ENCODE measurements at regions not wholly inside any gene's neighbourhood (a gene's known extent, or its start where the extent isn't known, plus 50 kb on each side); places are given as distances from the start of the nearest gene placed in this dataset.

DNA sequence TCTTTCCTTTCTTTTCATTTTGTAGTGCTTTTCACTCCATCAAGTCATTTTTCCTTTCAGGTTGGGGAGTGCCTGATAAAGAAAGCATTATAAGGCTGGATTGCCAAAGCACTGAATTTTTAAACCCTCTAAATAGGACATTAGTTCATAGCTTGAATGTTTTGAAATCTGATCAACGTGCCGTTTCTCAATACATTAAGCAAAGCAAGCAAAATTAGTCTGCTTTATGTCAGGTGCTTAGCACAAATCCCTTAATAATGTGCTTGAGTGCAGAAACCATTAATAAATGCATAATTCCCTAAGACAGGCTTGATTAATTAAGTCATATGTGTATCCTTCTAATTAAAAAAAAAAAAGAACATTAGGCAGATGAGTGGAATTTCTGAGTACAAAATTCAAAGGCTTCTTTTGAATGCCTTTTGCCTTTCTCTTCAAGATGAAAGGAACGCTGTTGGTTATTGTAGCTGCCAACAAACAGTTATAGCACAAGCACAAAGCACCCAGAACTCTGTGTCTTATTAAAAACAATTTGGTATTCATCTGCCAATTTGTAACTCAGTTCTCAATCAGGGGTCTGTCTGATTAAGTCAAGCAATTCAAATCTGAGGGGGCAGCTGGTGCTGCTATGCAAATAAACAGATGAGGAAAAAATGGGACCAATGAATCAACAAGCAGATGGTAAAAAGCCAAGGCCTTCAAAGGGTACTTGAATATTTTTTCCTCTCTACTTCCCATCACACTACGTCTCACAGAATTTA lies 233.7 kb downstream of the TLE1 start:
- Histone ChIP-seq H3K4me1 (no peaks in the 10 kb centered on the region), H3K9me3 (no peaks in the 10 kb centered on the region), H3K36me3 (no peaks in the 10 kb centered on the region), H3K27me3 (no peaks in the 10 kb centered on the region), H3K4me3 (no peak overlapping the region), H3K27ac (no peak overlapping the region)
- no peak for TF ChIP-seq POLR2A (IDR thresholded peaks at IDR 0.05)
- TF ChIP-seq, protein P1, sequence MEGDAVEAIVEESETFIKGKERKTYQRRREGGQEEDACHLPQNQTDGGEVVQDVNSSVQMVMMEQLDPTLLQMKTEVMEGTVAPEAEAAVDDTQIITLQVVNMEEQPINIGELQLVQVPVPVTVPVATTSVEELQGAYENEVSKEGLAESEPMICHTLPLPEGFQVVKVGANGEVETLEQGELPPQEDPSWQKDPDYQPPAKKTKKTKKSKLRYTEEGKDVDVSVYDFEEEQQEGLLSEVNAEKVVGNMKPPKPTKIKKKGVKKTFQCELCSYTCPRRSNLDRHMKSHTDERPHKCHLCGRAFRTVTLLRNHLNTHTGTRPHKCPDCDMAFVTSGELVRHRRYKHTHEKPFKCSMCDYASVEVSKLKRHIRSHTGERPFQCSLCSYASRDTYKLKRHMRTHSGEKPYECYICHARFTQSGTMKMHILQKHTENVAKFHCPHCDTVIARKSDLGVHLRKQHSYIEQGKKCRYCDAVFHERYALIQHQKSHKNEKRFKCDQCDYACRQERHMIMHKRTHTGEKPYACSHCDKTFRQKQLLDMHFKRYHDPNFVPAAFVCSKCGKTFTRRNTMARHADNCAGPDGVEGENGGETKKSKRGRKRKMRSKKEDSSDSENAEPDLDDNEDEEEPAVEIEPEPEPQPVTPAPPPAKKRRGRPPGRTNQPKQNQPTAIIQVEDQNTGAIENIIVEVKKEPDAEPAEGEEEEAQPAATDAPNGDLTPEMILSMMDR (IDR thresholded peaks at IDR 0.05) = no peak
- TF ChIP-seq POLR2AphosphoS5 (IDR thresholded peaks at IDR 0.05; ENCODE audit: insufficient read depth in 1 of 2, low read depth in 1 of 2) = no peak
- DNase-seq (ENCODE audit: extremely low spot score in 2 of 2) = no peak
- intact Hi-C loops (cut with DNase I) = no loop called here

DNA sequence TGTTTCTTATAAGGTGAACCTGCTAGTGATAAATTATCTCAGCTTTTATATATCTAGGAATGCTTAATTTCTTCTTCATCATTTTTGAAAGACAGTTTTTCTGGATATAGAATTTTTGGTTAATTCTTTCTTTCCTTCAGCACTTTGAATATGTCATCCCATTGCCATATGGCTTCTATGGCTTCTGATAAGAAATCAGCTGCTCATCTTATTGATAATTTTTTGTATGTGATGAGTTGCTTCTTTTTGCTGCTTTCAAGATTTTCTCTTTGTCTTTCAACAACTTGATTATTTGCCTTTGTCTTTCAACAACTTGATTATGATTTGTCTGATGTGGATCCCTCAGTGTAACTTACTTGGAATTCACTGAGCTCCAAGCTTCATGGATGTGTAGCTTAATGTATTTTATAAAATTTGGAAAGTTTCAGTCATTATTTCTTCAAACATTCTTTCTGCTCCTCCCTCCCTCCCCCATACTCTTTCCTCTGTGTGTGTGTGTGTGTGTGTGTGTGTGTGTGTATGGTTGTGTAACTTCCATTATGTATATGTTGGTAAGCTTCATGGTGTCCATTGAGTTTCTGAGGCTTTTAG lies 243.9 kb downstream of the TLE1 start:
- no peak overlapping the region for H3K27ac ChIP-seq
- intact Hi-C loops (cut with DNase I) = loop anchor here (5.0 kb wide), 1 partner anchor 782 kb away; no protein-coding TSS in a partner anchor
- H3K27me3 ChIP-seq = no peaks in the 10 kb centered on the region
- peaks cover 5% of the 10 kb centered on the region for H3K9me3 ChIP-seq
- H3K4me1 ChIP-seq = no peaks in the 10 kb centered on the region
- no peaks in the 10 kb centered on the region for H3K36me3 ChIP-seq
- no peak for DNase-seq (ENCODE audit: extremely low spot score in 2 of 2)
- TF ChIP-seq POLR2A (IDR thresholded peaks at IDR 0.05) (no peak), POLR2AphosphoS5 (IDR thresholded peaks at IDR 0.05; ENCODE audit: insufficient read depth in 1 of 2, low read depth in 1 of 2) (no peak)
- TF ChIP-seq, protein P1 (IDR thresholded peaks at IDR 0.05) = no peak
- H3K4me3 ChIP-seq = no peak overlapping the region

DNA sequence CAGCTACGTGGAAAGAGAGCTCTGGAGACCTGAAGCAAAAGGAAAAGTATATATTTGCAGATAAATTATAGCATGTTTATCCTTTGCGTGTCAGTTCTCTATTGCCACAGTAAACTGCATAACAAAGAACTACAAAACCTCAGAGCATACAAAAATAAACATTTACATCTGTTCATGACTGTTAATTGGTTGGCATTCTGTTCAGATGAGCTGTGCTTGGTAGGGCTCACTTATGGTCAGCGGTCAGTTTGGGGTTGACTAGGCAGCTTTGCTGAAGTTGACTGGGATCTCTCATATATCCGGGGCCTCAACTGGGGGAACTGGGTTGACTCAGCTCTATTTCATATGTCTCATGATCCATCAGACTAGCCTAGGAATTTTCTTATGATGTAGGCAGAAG lies 257.7 kb downstream of the TLE1 start:
- Histone ChIP-seq H3K4me3 (no peak overlapping the region), H3K27ac (no peak overlapping the region)
- intact Hi-C loops (cut with DNase I) = no loop called here

DNA sequence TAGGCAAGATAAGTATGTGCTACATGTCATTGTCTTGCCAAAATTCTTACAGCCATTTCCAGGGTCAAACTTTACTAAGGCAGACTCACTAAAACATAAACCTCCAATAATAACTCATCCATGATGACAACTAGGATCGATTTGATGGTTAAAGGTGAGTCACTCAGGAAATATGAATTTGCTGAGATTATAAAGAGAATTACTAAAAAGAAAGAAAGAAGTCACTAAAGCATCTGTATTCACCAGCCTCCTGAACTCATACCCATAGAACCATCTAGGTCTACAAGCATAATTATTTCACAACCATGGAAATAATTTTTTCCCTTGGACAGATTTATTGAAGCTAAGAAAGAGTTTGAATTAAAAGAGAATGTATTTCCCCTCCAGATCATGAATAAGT lies 258.6 kb downstream of the TLE1 start:
- Histone ChIP-seq H3K27ac (no peak overlapping the region), H3K27me3 (no peaks in the 10 kb centered on the region), H3K4me1 (peaks cover 12% of the 10 kb centered on the region), H3K36me3 (no peaks in the 10 kb centered on the region), H3K9me3 (peaks cover 6% of the 10 kb centered on the region), H3K4me3 (no peak overlapping the region)
- no peak for DNase-seq (ENCODE audit: extremely low spot score in 2 of 2)
- TF ChIP-seq POLR2A (IDR thresholded peaks at IDR 0.05) (no peak), POLR2AphosphoS5 (IDR thresholded peaks at IDR 0.05; ENCODE audit: insufficient read depth in 1 of 2, low read depth in 1 of 2) (no peak)
- TF ChIP-seq, protein P1 (IDR thresholded peaks at IDR 0.05) = no peak
- intact Hi-C loops (cut with DNase I) = no loop called here

More for the DNA sequence above, 257.7 kb downstream of the TLE1 start:
- TF ChIP-seq POLR2AphosphoS5 (IDR thresholded peaks at IDR 0.05; ENCODE audit: insufficient read depth in 1 of 2, low read depth in 1 of 2) = no peak
- TF ChIP-seq, protein P1 (IDR thresholded peaks at IDR 0.05) = no peak
- TF ChIP-seq POLR2A (IDR thresholded peaks at IDR 0.05) = no peak
- no peaks in the 10 kb centered on the region for H3K27me3 ChIP-seq
- no peaks in the 10 kb centered on the region for H3K36me3 ChIP-seq
- peaks cover 6% of the 10 kb centered on the region for H3K9me3 ChIP-seq
- H3K4me1 ChIP-seq = peaks cover 12% of the 10 kb centered on the region
- DNase-seq (ENCODE audit: extremely low spot score in 2 of 2) = no peak

DNA sequence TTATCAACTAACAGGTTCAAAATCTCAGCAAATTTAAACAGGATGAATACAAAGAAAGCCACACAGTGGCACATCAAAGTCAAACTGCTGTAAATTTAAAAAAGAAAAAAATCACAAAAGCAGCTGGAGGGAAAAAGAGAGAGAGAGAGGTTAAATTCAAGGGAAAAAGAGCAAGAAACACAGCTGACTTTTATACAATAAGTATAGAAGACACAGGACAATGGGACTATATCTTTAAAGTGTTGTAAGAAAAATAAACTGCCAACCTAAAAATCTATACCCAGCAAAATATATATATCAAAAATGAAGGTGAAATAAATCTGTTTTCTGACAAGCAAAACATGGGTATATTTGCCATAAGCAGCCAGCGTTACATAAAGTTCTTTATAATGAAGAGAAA lies 261.5 kb downstream of the TLE1 start:
- no peak overlapping the region for H3K27ac ChIP-seq
- peaks cover 6% of the 10 kb centered on the region for H3K9me3 ChIP-seq
- no peaks in the 10 kb centered on the region for H3K36me3 ChIP-seq
- peaks cover 12% of the 10 kb centered on the region for H3K4me1 ChIP-seq
- DNase-seq (ENCODE audit: extremely low spot score in 2 of 2) = no peak
- H3K4me3 ChIP-seq = no peak overlapping the region
- H3K27me3 ChIP-seq = no peaks in the 10 kb centered on the region
- TF ChIP-seq POLR2A (IDR thresholded peaks at IDR 0.05) (no peak), POLR2AphosphoS5 (IDR thresholded peaks at IDR 0.05; ENCODE audit: insufficient read depth in 1 of 2, low read depth in 1 of 2) (no peak)
- TF ChIP-seq, protein P1 (IDR thresholded peaks at IDR 0.05) = no peak
- intact Hi-C loops (cut with DNase I) = no loop called here

All from vagina (tissue), 2 donors.